Stimulated activated CD8-positive, alpha-beta memory T cell treated with anti-CD3 and anti-CD28 coated beads, Interleukin-15, amount 100 ng/mL, for 24 hours (primary cell): ENCODE measurements at regions not wholly inside any gene's neighbourhood (a gene's known extent, or its start where the extent isn't known, plus 50 kb on each side); places are given as distances from the start of the nearest gene placed in this dataset.

Source experiments
- DNase-seq: peaks from one replicate; pipeline ENCODE4 v3.0.0-alpha.2; 2020; ENCODE audit warnings: low read depth

GRCh38 chr1:4530166-4530785, 124.1 kb upstream of the AJAP1 start:
- no peak for DNase-seq

DNA sequence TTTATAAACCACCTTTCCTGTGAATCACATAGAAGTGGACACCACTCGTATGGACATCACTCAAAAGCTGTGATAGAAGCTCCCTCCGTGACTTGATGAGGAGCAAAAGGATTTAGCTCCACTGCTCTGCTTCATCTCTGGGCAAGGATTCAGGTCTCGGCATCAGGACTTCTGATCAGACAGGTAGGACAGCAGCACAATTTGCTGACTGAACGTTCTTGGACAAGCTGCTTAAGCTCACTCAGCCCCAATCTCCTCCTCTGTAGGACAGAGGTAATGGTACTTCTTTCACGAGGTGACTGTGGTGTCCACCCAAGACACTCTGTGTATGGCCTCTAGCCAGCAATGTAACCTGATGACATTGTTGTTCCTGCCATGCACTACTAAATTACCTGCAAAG, 122.6 kb upstream of the AJAP1 start:
- DNase-seq = no peak

DNA sequence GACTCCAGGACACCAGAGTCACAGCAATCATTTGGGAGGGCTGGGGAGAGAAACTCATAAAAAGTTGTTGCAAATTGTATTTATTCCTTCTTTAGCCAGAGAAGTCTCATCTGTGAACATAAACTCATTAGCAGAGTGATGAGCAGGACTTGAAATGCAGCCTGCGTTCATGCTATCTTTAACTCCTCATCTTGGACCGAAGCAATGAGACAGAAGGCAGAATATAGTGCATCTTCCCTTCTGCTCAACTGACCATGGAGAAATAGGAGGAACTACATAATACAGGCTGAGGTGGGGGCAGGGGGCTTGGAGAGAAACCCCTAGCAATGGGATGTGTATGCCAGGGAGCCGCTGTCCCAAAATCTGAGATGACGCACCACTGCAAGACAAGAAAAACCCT, 121.8 kb upstream of the AJAP1 start:
- DNase-seq = no peak

- no peak for DNase-seq
Measured at GRCh38 chr1:4546911-4547310, 107.5 kb upstream of the AJAP1 start.

DNA sequence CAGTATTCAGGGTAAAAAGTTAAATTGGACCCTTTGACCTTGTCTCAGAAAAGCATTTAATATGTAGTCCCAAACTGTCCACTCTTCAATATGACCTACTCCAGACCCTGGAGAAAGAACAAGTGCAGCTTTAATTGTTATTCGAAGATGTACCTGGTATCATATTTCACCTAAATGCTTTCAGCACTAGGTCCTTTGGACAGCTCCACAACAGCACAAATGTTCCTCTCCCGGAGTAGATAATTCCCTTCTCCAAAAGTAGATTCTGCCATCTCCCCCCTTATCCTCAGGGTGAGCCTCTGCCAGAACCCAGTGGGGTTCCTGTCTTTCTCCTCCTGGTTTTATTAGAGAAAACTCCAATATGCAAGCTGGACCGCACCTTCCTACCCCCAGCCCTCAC, 104.5 kb upstream of the AJAP1 start:
- DNase-seq = no peak

DNA sequence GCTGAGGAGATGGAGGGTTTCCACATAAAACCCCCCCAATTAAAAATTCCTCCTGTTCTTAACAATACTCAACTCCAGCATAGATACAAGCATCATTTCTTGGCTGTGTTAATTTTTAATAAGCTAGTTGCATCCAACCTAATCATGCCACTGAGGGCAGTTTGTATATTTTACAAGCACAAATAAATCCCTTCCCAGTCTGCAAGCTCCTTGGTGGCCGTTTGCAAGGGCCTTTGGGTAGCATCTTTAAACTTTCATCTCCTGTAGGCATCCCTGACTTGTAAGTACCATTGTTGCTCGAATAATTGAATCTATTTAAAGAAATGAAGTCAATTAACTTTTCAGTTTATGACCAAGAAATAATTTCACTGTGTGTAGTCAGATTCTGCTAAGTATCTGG, 103.5 kb upstream of the AJAP1 start:
- no peak for DNase-seq

- no peak for DNase-seq
Measured at GRCh38 chr1:4551706-4552105, 102.7 kb upstream of the AJAP1 start.

DNA sequence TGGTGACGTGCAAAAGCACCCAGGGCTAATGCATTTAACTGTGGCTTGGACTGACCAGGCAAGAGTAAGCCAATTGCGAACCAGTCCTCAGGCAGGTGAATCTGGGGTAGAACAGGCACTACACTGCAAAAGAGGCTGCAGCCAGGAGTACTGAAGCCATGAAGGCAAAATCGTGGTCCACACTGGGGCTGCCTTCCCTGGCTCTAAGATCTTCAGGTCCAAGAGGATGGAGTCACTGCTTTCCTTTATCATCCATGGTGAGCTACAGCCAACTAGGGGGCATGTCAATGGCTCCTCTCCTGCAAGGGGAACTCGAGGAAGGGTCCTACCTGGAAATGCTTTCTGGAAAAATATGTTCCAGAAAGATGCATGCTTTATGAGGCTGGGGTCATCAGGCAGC, 100.6 kb upstream of the AJAP1 start:
- no peak for DNase-seq

GRCh38 chr1:4554271-4554865, 100.0 kb upstream of the AJAP1 start:
- DNase-seq = no peak

DNA sequence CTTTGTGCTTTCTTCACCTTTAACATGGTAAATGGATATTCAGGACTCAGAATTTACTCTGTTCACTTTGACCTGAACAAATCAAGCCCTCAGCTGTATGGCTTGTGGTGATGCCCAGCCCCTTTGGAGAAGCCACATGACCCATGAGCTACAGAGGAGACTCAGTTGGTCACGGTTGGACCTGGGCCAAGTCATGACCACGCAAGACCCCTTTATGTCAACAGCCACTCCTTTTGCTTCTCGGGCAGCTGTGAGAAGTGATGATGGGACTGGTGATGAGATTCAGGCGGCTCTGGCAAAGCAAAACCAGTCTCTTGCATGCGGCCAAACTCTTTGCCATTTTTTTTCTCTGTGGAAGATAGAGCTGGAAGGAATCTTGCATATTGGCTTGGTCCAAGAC, 96.5 kb upstream of the AJAP1 start:
- DNase-seq = no peak

- no peak for DNase-seq
Measured at GRCh38 chr1:4561205-4561604, 93.2 kb upstream of the AJAP1 start.

- no peak for DNase-seq
Measured at GRCh38 chr1:4562321-4562720, 92.1 kb upstream of the AJAP1 start.

- no peak for DNase-seq
Measured at GRCh38 chr1:4563586-4563985, 90.8 kb upstream of the AJAP1 start.

DNA sequence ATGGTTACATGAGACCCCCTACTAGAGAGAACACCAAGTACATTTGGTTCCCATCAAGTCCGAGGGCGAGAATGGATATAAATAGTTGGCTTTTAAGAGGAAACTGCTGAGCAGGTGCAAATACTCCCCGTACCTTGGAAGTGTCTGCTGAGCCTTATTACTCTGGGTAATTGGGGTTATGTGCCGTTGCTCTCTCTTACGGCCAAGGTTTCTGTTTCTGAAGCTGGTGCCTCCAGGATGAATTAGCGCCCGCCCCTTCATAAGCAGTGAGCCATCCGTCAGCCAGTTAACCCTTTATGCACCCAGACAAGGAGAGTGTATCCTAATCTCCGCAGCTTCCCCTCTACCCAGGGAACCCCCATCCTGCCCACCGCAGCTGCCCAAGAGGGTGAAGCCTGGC, 90.4 kb upstream of the AJAP1 start:
- DNase-seq = no peak

DNA sequence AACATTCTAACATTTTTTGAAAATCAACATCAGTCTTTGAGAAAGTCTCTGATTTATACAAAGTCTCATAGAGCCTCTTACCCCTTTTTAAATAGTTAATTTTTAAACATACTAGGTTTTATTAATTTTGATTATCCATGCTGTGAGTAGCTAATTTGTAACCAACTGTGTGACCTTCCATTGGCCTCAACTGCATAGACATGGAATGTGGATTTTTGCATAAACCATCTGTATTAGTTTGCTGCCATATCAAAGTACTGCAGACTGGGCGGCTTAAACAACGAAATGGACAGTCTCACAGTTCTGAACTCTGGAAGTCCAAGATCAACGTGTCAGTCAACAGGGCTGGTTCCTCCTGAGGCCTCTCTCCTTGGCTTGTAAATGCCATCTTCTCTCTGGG, 89.2 kb upstream of the AJAP1 start:
- no peak for DNase-seq

- DNase-seq = no peak
Measured at GRCh38 chr1:4565801-4566449, 88.5 kb upstream of the AJAP1 start.

- DNase-seq = no peak
Measured at GRCh38 chr1:4571263-4571662, 83.1 kb upstream of the AJAP1 start.

DNA sequence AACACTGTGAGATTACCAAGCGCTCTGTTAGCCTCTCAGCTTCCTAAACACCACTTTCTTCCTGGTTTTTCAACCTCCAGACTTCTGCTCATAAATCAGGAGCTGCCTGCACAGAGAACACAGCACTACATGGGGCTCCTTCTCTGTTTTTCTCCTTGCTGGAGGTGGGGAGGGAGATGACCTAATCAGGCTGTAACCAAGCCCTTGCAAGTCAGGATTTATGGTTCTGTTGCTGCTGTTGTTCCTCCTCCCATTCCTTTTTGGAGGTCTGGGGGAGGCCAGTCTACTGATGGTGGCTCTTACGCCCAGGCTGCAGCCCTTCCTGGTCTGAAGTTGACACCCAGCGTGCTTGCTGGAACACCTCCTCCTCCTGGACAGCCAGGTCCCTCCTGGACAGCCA, 80.9 kb upstream of the AJAP1 start:
- DNase-seq = no peak

DNA sequence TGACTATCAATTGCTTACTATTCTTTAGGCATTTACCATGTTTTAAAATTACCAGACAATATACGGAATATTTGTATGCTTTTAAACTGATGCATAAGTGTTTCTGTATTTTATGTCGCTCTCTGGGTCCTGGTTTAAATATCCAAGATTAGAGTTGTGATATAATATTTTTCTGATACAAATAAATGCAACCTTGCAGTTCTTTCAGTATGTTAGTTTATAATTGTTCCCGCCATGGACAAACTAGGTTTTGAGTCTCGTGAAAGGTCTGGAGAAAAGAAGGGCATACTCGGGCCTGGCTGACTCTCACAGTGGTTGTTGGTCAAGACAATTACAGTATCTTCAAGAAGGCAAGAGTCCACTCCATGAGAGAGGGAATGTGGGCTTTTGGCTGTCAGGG, 72.6 kb upstream of the AJAP1 start:
- no peak for DNase-seq

- DNase-seq = no peak
Measured at GRCh38 chr1:4584449-4584848, 70.0 kb upstream of the AJAP1 start.

DNA sequence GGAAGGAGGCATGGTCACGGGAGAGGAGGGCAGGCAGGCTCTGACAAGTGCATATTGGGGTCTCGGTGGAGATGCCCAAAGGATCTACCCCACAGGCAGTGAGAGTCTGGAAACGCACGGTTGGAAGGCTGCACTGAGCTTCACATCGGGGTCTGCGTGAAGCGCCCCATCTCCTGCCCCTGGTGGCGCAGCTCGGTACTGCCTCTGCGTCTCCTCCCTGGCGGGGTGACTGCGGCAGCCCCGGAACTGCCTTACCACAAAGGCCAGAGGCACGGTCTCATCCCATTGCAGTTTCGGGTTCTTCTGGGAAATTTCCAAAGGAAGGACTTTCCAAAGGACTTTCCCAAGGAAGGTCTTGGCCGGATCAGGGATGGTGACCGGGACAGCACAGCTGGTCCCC, 69.2 kb upstream of the AJAP1 start:
- DNase-seq = peak; percentile 33

DNA sequence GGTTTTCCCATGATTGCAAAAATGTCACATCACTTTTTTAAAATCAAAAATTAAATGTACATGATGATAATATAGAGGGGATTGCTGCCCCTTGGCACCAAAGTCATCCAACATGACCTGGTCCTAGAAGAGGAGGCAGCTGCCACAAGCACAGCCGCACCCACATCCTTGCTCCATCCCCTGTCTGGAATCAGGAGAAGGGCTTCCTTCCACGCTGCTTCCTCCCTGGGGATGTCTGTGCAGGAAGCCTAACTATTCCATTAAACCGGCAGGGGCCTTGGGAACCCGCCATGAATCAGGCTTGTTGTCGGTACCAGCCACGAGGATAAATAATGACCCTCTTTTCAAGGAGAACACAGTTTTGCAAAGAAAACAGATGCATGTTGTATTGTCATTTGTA, 68.7 kb upstream of the AJAP1 start:
- DNase-seq = no peak

- DNase-seq = no peak
Measured at GRCh38 chr1:4586611-4587160, 67.7 kb upstream of the AJAP1 start.

GRCh38 chr1:4587721-4588120, 66.7 kb upstream of the AJAP1 start:
- no peak for DNase-seq
